K562 (cell line): ENCODE measurements at regions not wholly inside any gene's neighbourhood (a gene's known extent, or its start where the extent isn't known, plus 50 kb on each side); places are given as distances from the start of the nearest gene placed in this dataset.
A peak's percentile ranks its signal among the peaks of the same experiment; 100 is the strongest.
"Not testable (repeated sequence)": the region's sequence is repeated elsewhere in the genome, so short reads cannot be mapped to it uniquely, and the experiment has no call there.

ENCODE experiments used
- ATAC-seq: fragments of 200-7000 bp; cut with Tn5 transposase; 3 replicates; pipeline ENCODE4 v1.9.1; 2020; ENCODE audit warnings: moderate library complexity
- BruUV-seq: library from RNA; stranded (reverse); fragments of 400-500 nt; replicated peaks from 2 replicates; lab custom pipeline; 2021; lab: Mats Ljungman, UMichigan
- CTCF ChIA-PET: fragments of 300-600 bp; formaldehyde crosslinking; extraction: SDS; loops from one replicate; lab custom pipeline; 2021; ENCODE audit warnings: low intra/inter-chr PET ratio; lab: Yijun Ruan, JAX
- POLR2A ChIA-PET: fragments of 300-600, 350-650 bp; sonication (Branson Sonifier 250); formaldehyde crosslinking; extraction: SDS; loops from one replicate; lab custom pipeline; 2021; ENCODE audit warnings: antibody characterized with exemption, inconsistent platforms; lab: Yijun Ruan, JAX
- DNase-seq, 4 experiments: peaks; one replicate each; pipeline versions ENCODE4 v3.0.0 to v3.0.0-alpha.2; 2011 to 2018; ENCODE audit warnings: low spot score in 3 of 4, mixed read lengths in 3 of 4; ENCODE audit errors: extremely low read depth in 1 of 4
- FAIRE-seq: peaks from 2 replicates; lab custom pipeline; 2011; peaks lifted over from hg19 to GRCh38; lab: Jason Lieb, UNC
- H2AFZ ChIP-seq: 2 replicates; pipeline ENCODE4 v1.6.0; 2011; ENCODE audit warnings: low read depth, low read length, control low read depth, inconsistent platforms
- H3K27ac ChIP-seq: fragments of 200-600 bp; 3 replicates; pipeline ENCODE4 v1.8.0; 2011; ENCODE audit warnings: low read depth, mild to moderate bottlenecking, control low read depth, inconsistent platforms, low read length, moderate library complexity, mixed read lengths; ENCODE audit errors: extremely low read depth
- H3K27me3 ChIP-seq, 2 experiments: fragments of 300-600 bp in 1 of 2; 2 replicates in 1 of 2; 3 replicates in 1 of 2; pipeline versions ENCODE4 v1.6.0 to v1.8.0; 2011; ENCODE audit warnings: inconsistent platforms in 2 of 2, low read length in 2 of 2, mild to moderate bottlenecking in 1 of 2, mixed read lengths in 1 of 2, moderate library complexity in 1 of 2; ENCODE audit not compliant: control insufficient read depth in 2 of 2, insufficient read depth in 2 of 2
- H3K36me3 ChIP-seq: fragments of 300-600 bp; 3 replicates; pipeline ENCODE4 v1.8.0; 2011; ENCODE audit warnings: mild to moderate bottlenecking, low read length, inconsistent platforms; ENCODE audit not compliant: control insufficient read depth, insufficient read depth
- H3K4me1 ChIP-seq, 2 experiments: fragments of 200-600 bp in 1 of 2; replicated peaks in 1 of 2; 2 replicates in 1 of 2; 3 replicates in 1 of 2; pipeline versions ENCODE4 v1.5.1 to v1.8.0; 2011; ENCODE audit warnings: inconsistent platforms in 2 of 2, low read length in 2 of 2, mild to moderate bottlenecking in 1 of 2, mixed read lengths in 1 of 2, moderate library complexity in 1 of 2; ENCODE audit not compliant: control insufficient read depth in 2 of 2, insufficient read depth in 2 of 2
- H3K4me2 ChIP-seq: 2 replicates; pipeline ENCODE4 v1.6.1; 2011; ENCODE audit warnings: low read length, control low read depth, inconsistent platforms, mixed read lengths; ENCODE audit not compliant: insufficient read depth
- H3K4me3 ChIP-seq: fragments of 200-600 bp; sonication (generic), shearing (Covaris generic); 2 replicates; pipeline ENCODE4 v1.5.1; 2016; ENCODE audit warnings: control low read depth, inconsistent platforms
- H3K79me2 ChIP-seq: fragments of 200-600 bp; 3 replicates; pipeline ENCODE4 v1.8.0; 2011; ENCODE audit warnings: low read length, inconsistent platforms; ENCODE audit not compliant: control insufficient read depth, insufficient read depth
- H3K9ac ChIP-seq, 2 experiments: 2 replicates each; pipeline versions ENCODE4 v1.6.0 to v1.6.1; 2011; ENCODE audit warnings: low read depth in 2 of 2, low read length in 2 of 2, control low read depth in 1 of 2, inconsistent platforms in 1 of 2, mild to moderate bottlenecking in 1 of 2, mixed read lengths in 1 of 2; ENCODE audit not compliant: insufficient read depth in 1 of 2
- H3K9me1 ChIP-seq: one replicate; pipeline ENCODE4 v1.6.0; 2011; ENCODE audit warnings: inconsistent platforms, mild to moderate bottlenecking, low read length, moderate library complexity; ENCODE audit not compliant: control insufficient read depth, insufficient read depth
- H3K9me3 ChIP-seq: replicated peaks from 2 replicates; pipeline ENCODE4 v1.5.1; 2011; ENCODE audit warnings: low read depth, low read length, inconsistent platforms; ENCODE audit not compliant: control insufficient read depth, insufficient read depth
- H4K20me1 ChIP-seq: replicated peaks from 2 replicates; pipeline ENCODE4 v1.6.1; 2011; ENCODE audit warnings: low read length, inconsistent platforms, mixed read lengths; ENCODE audit not compliant: control insufficient read depth, insufficient read depth
- PRMT5 ChIP-seq: sonication (generic); formaldehyde crosslinking; IDR thresholded peaks from 2 replicates; pipeline ENCODE4 v1.5.0; 2020; ENCODE audit warnings: missing genetic modification reagents
- RCOR1 ChIP-seq, 2 experiments: IDR thresholded peaks; 2 replicates each; pipeline ENCODE4 v1.6.1; 2012; ENCODE audit warnings: low read depth in 2 of 2, low read length in 2 of 2, borderline replicate concordance in 1 of 2, improper control_type of control experiment in 1 of 2
- TAF15 ChIP-seq: fragments of 200-400 bp; formaldehyde crosslinking; IDR thresholded peaks from 2 replicates; pipeline ENCODE4 v1.6.1; 2017; ENCODE audit warnings: mild to moderate bottlenecking, low read depth, low read length, moderate library complexity
- TGIF2 ChIP-seq: sonication (generic); formaldehyde crosslinking; IDR thresholded peaks from 2 replicates; pipeline ENCODE4 v1.8.1; 2022; ENCODE audit warnings: mild to moderate bottlenecking, missing genetic modification reagents, moderate library complexity
- ZNF146 ChIP-seq: IDR thresholded peaks from one replicate; pipeline ENCODE4 v1.6.1; 2018; ENCODE audit warnings: missing compliant biosample characterization; ENCODE audit not compliant: unreplicated experiment
- ZNF384 ChIP-seq: IDR thresholded peaks from 2 replicates; pipeline ENCODE4 v1.6.1; 2012; ENCODE audit warnings: low read depth, low read length, improper control_type of control experiment
- WGBS: fragments of 100-300 bp; shearing (Covaris generic); methylation state at CpG from one replicate; pipeline ENCODE4 v1.1.6; 2016; ENCODE audit warnings: low coverage, mixed read lengths; ENCODE audit not compliant: insufficient coverage; ENCODE audit errors: missing lambda C conversion rate; 5-methylcytosine and 5-hydroxymethylcytosine counted together
- in situ Hi-C: fragments of 300-500 bp; cut with MboI; formaldehyde crosslinking; loops from 4 replicates; pipeline ENCODE4 v1.15.0; 2018; ENCODE audit warnings: inconsistent platforms, mixed read lengths
- intact Hi-C: fragments of 100-400 bp; cut with micrococcal nuclease; formaldehyde crosslinking; loops from 2 replicates; pipeline ENCODE4 v1.14.2; 2022
- TF ChIP-seq, protein P1 (sequence below): sonication (generic); IDR thresholded peaks from 2 replicates; pipeline ENCODE4 v1.6.1; 2016

DNA sequence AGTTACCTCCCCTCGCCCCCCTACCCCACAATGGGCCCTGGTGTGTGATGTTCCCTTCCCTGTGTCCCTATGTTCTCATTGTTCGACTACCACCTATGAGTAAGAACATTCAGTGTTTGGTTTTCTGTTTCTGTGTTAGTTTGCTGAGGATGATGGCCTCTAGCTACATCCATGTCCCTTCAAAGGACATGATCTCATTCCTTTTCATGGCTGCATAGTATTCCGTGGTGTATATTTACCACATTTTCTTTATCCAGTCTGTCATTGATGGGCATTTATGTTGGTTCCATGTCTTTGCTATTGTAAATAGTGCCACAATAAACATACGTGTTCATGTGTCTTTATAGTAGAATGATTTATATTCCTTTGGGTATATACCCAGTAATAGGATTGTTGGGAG lies 90.2 kb upstream of the ZEB1 start:
- ATAC-seq = not testable (repeated sequence)

DNA sequence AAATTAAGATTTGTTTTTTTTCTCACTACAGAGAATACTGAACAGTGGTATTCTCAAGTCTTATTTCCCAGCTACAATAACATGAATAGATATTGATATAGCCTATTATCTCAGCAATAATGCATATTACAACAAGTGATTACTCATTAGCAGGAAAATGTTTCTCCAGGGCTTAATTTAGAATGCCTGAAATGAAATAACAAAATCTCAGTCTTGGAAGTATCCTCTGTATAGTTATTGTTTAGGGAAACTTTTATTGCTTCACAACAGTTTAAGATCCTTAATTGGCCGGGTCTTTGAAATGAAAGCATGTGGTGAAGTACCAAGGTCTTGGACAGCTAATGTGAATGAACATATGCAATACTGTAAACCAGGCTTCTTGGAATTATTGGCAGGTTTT lies 79.1 kb upstream of the ZEB1 start:
- intact Hi-C loops = no loop called here
- H2AFZ ChIP-seq = no peak overlapping the region
- no TSS peak for BruUV-seq
- peaks cover 0 to 7% of the 10 kb centered on the region in 2 experiments; a peak in 2 of 5 replicates for H3K4me1 ChIP-seq
- DNase-seq (no peak), FAIRE-seq (no peak), ATAC-seq (no peak)
- WGBS = 0% methylated on average over 1 of the region's 1 CpG
- no peaks in the 10 kb centered on the region for H3K79me2 ChIP-seq
- in situ Hi-C loops = no loop called here
- H3K36me3 ChIP-seq = no peaks in the 10 kb centered on the region
- H3K4me2 ChIP-seq = no peak overlapping the region
- no peaks in the 10 kb centered on the region for H4K20me1 ChIP-seq
- H3K4me3 ChIP-seq = no peak overlapping the region
- CTCF ChIA-PET = no interaction called here
- H3K9me1 ChIP-seq = no peaks in the 10 kb centered on the region
- POLR2A ChIA-PET = interaction anchor here (0.7 kb wide), 1 partner anchor 124 kb away, joined by 4 read pairs; no protein-coding TSS in a partner anchor
- no peak overlapping the region for H3K9ac ChIP-seq
- H3K27me3 ChIP-seq = no peaks in the 10 kb centered on the region
- TF ChIP-seq TGIF2 (no peak), PRMT5 (CRISPR knock-in tag) (no peak), ZNF384 (no peak), TAF15 (no peak), RCOR1 (IDR thresholded peaks at IDR 0.05; ENCODE audit: borderline replicate concordance in 1 of 2, low read depth in 2 of 2, low read length in 2 of 2) (no peak)
- TF ChIP-seq, protein P1, sequence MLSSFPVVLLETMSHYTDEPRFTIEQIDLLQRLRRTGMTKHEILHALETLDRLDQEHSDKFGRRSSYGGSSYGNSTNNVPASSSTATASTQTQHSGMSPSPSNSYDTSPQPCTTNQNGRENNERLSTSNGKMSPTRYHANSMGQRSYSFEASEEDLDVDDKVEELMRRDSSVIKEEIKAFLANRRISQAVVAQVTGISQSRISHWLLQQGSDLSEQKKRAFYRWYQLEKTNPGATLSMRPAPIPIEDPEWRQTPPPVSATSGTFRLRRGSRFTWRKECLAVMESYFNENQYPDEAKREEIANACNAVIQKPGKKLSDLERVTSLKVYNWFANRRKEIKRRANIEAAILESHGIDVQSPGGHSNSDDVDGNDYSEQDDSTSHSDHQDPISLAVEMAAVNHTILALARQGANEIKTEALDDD = no peak
- TF ChIP-seq, all 486 proteins: peak for 0
- Histone ChIP-seq H3K27ac (no peak overlapping the region), H3K9me3 (no peaks in the 10 kb centered on the region)

More for the DNA sequence above, 90.2 kb upstream of the ZEB1 start:
- H3K27ac ChIP-seq, intact Hi-C loops, in situ Hi-C loops, H3K36me3 ChIP-seq, POLR2A ChIA-PET, H3K9me1 ChIP-seq, BruUV-seq, H4K20me1 ChIP-seq: not testable (repeated sequence)
- 2% methylated on average over 4 of the region's 4 CpGs for WGBS
- peak; percentile 61 for TF ChIP-seq ZNF146 (CRISPR knock-in tag)
- TF ChIP-seq, all 486 proteins: peak for 1; not testable (repeated sequence) for 485
- H3K9ac ChIP-seq, H3K4me3 ChIP-seq, FAIRE-seq, CTCF ChIA-PET, H2AFZ ChIP-seq, H3K9me3 ChIP-seq, H3K79me2 ChIP-seq, DNase-seq, H3K27me3 ChIP-seq, H3K4me1 ChIP-seq, H3K4me2 ChIP-seq: not testable (repeated sequence)
